ENCODE measurements at regions not wholly inside any gene's neighbourhood (a gene's known extent, or its start where the extent isn't known, plus 50 kb on each side); places are given as distances from the start of the nearest gene placed in this dataset.

GRCh38 chr7:145511004-145511403 lies 605.6 kb upstream of the CNTNAP2 start:
- H3K4me1 ChIP-seq (ENCODE audit: control insufficient read depth, extremely low read depth, insufficient read depth, low read length), result no peaks in the 10 kb centered on the region
- H3K36me3 ChIP-seq (ENCODE audit: control insufficient read depth in 2 of 2, extremely low read depth in 1 of 2, insufficient read depth in 2 of 2, low read length in 2 of 2), result no peaks in the 10 kb centered on the region
- ChIA-PET POLR2A (no interaction called here), CTCF (no interaction called here)
- FAIRE-seq (no peak), DNase-seq (ENCODE audit: low read depth, low spot score) (no peak)
- H3K9me1 ChIP-seq (replicated peaks; ENCODE audit: control insufficient read depth, extremely low read depth, insufficient read depth, low read length), result no peaks in the 10 kb centered on the region
- no peak overlapping the region for H3K27ac ChIP-seq (ENCODE audit: insufficient read depth, low read depth, low read length)
- H3K27me3 ChIP-seq (ENCODE audit: control insufficient read depth in 2 of 2, insufficient read depth in 2 of 2, low read length in 2 of 2), result no peaks in the 10 kb centered on the region
- no peaks in the 10 kb centered on the region for H3K79me2 ChIP-seq (ENCODE audit: control insufficient read depth, insufficient read depth, low read length)
- H3K4me3 ChIP-seq (replicated peaks in 1 of 3; ENCODE audit: insufficient read depth in 1 of 3, low read depth in 1 of 3, low read length in 3 of 3), result no peak overlapping the region
- dilution Hi-C loops (cut with MboI; ENCODE audit: extremely low pct_ligation_motif_present, low sequenced_read_pairs) (no loop called here), intact Hi-C loops (cut with micrococcal nuclease) (no loop called here)
- H3K9me3 ChIP-seq (replicated peaks; ENCODE audit: control insufficient read depth, insufficient read depth, low read length), result peaks cover 6% of the 10 kb centered on the region
- H4K20me1 ChIP-seq (replicated peaks; ENCODE audit: control insufficient read depth, extremely low read depth, insufficient read depth, low read length), result no peaks in the 10 kb centered on the region
- TF ChIP-seq POLR2A (IDR thresholded peaks at IDR 0.05; ENCODE audit: low read depth, low read length), result no peak
- no TSS peak for BruUV-seq (replicated peaks)
- no peak overlapping the region for H3K9ac ChIP-seq (replicated peaks; ENCODE audit: extremely low read depth, insufficient read depth, low read length)
- H2AFZ ChIP-seq (ENCODE audit: low read depth, low read length), result no peak overlapping the region
- no peak overlapping the region for H3K4me2 ChIP-seq (ENCODE audit: insufficient read depth, low read length)

GRCh38 chr7:145497911-145498525 lies 618.6 kb upstream of the CNTNAP2 start:
- dilution Hi-C loops (cut with MboI; ENCODE audit: extremely low pct_ligation_motif_present, low sequenced_read_pairs), result no loop called here
- H3K27ac ChIP-seq (ENCODE audit: insufficient read depth, low read depth, low read length), result no peak overlapping the region
- no peak overlapping the region for H3K4me3 ChIP-seq (replicated peaks in 1 of 3; ENCODE audit: insufficient read depth in 1 of 3, low read depth in 1 of 3, low read length in 3 of 3)
- CTCF ChIA-PET, result no interaction called here
- intact Hi-C loops (cut with micrococcal nuclease), result no loop called here
- BruUV-seq (replicated peaks), result no TSS peak
- no peak overlapping the region for H3K9ac ChIP-seq (replicated peaks; ENCODE audit: extremely low read depth, insufficient read depth, low read length)
- no peaks in the 10 kb centered on the region for H3K79me2 ChIP-seq (ENCODE audit: control insufficient read depth, insufficient read depth, low read length)
- no peak overlapping the region for H3K4me2 ChIP-seq (ENCODE audit: insufficient read depth, low read length)
- TF ChIP-seq MAX (IDR thresholded peaks at IDR 0.05; ENCODE audit: insufficient read depth, insufficient read length) (no peak), EZH2 (IDR thresholded peaks at IDR 0.05; ENCODE audit: borderline replicate concordance, low read depth, low read length, severe bottlenecking) (no peak), POLR2AphosphoS5 (IDR thresholded peaks at IDR 0.05; ENCODE audit: insufficient read depth, low read depth, low read length) (no peak), FOS (IDR thresholded peaks at IDR 0.05; ENCODE audit: borderline replicate concordance, insufficient read depth, low read length) (no peak), POLR2A (IDR thresholded peaks at IDR 0.05; ENCODE audit: low read depth, low read length) (no peak), JUN (IDR thresholded peaks at IDR 0.05; ENCODE audit: borderline replicate concordance, insufficient read depth, insufficient read length, low read depth) (no peak), MYC (IDR thresholded peaks at IDR 0.05; ENCODE audit: low read depth, low read length) (no peak), GATA2 (IDR thresholded peaks at IDR 0.05; ENCODE audit: insufficient read depth, insufficient read length, low read depth, low read length) (no peak)
- TF ChIP-seq, protein P1, sequence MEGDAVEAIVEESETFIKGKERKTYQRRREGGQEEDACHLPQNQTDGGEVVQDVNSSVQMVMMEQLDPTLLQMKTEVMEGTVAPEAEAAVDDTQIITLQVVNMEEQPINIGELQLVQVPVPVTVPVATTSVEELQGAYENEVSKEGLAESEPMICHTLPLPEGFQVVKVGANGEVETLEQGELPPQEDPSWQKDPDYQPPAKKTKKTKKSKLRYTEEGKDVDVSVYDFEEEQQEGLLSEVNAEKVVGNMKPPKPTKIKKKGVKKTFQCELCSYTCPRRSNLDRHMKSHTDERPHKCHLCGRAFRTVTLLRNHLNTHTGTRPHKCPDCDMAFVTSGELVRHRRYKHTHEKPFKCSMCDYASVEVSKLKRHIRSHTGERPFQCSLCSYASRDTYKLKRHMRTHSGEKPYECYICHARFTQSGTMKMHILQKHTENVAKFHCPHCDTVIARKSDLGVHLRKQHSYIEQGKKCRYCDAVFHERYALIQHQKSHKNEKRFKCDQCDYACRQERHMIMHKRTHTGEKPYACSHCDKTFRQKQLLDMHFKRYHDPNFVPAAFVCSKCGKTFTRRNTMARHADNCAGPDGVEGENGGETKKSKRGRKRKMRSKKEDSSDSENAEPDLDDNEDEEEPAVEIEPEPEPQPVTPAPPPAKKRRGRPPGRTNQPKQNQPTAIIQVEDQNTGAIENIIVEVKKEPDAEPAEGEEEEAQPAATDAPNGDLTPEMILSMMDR (IDR thresholded peaks at IDR 0.05; ENCODE audit: extremely low read depth in 1 of 2, insufficient read depth in 1 of 2, low read depth in 1 of 2, low read length in 2 of 2), result no peak
- no peaks in the 10 kb centered on the region for H4K20me1 ChIP-seq (replicated peaks; ENCODE audit: control insufficient read depth, extremely low read depth, insufficient read depth, low read length)
- no peak overlapping the region for H2AFZ ChIP-seq (ENCODE audit: low read depth, low read length)
- no peak for FAIRE-seq
- H3K36me3 ChIP-seq (ENCODE audit: control insufficient read depth in 2 of 2, extremely low read depth in 1 of 2, insufficient read depth in 2 of 2, low read length in 2 of 2), result no peaks in the 10 kb centered on the region
- POLR2A ChIA-PET, result no interaction called here
- H3K4me1 ChIP-seq (ENCODE audit: control insufficient read depth, extremely low read depth, insufficient read depth, low read length), result no peaks in the 10 kb centered on the region
- no peaks in the 10 kb centered on the region for H3K27me3 ChIP-seq (ENCODE audit: control insufficient read depth in 2 of 2, insufficient read depth in 2 of 2, low read length in 2 of 2)
- peaks cover 2% of the 10 kb centered on the region for H3K9me3 ChIP-seq (replicated peaks; ENCODE audit: control insufficient read depth, insufficient read depth, low read length)
- DNase-seq (ENCODE audit: low read depth, low spot score), result no peak
- H3K9me1 ChIP-seq (replicated peaks; ENCODE audit: control insufficient read depth, extremely low read depth, insufficient read depth, low read length), result no peaks in the 10 kb centered on the region

All from endothelial cell of umbilical vein (primary cell).